Upper lobe of left lung (tissue), 4 donors: ENCODE measurements at regions not wholly inside any gene's neighbourhood (a gene's known extent, or its start where the extent isn't known, plus 50 kb on each side); places are given as distances from the start of the nearest gene placed in this dataset.

Experiments used
- EP300 ChIP-seq, 4 donors: sonication (generic); formaldehyde crosslinking; IDR thresholded peaks; one replicate each; pipeline ENCODE4 v1.5.1; 2017; ENCODE audit warnings: antibody characterized with exemption in 4 of 4, control low read depth in 2 of 4
- POLR2AphosphoS5 ChIP-seq, 2 donors: sonication (generic); formaldehyde crosslinking; IDR thresholded peaks; one replicate each; pipeline ENCODE4 v1.5.1; 2017; ENCODE audit warnings: antibody characterized with exemption in 2 of 2
- TF ChIP-seq, protein P1 (sequence below), 6 experiments: fragments of 450-650 bp in 4 of 6; fragments of 200-600 bp in 2 of 6; sonication (generic) in 2 of 6; IDR thresholded peaks; one replicate each; pipeline ENCODE4 v1.5.1; 2016 to 2019; ENCODE audit warnings: antibody characterized with exemption in 6 of 6

DNA sequence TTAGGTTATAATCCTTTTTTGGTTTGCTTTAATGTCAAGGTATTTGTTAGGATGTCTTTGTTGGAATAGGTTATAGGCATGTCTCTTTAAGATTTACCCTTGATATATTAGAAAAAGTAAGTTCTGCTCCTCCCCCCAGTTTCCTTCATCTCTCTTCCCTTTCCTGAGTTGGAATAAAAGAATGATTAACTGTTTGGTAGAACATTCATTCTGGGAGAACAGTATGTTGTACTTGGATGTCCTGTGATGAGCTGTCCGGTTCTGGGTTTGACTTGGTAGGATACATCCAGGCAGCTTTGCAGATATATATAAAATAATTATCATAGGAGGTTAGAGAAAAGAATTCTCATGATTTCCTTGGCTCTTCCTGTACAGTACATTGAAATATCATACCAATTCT, 199.6 kb upstream of the RREB1 start:
- TF ChIP-seq, protein P1, sequence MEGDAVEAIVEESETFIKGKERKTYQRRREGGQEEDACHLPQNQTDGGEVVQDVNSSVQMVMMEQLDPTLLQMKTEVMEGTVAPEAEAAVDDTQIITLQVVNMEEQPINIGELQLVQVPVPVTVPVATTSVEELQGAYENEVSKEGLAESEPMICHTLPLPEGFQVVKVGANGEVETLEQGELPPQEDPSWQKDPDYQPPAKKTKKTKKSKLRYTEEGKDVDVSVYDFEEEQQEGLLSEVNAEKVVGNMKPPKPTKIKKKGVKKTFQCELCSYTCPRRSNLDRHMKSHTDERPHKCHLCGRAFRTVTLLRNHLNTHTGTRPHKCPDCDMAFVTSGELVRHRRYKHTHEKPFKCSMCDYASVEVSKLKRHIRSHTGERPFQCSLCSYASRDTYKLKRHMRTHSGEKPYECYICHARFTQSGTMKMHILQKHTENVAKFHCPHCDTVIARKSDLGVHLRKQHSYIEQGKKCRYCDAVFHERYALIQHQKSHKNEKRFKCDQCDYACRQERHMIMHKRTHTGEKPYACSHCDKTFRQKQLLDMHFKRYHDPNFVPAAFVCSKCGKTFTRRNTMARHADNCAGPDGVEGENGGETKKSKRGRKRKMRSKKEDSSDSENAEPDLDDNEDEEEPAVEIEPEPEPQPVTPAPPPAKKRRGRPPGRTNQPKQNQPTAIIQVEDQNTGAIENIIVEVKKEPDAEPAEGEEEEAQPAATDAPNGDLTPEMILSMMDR (IDR thresholded peaks at IDR 0.05): no peak
- TF ChIP-seq EP300 (IDR thresholded peaks at IDR 0.05) (no peak), POLR2AphosphoS5 (IDR thresholded peaks at IDR 0.05) (no peak)
